ENCODE measurements at regions not wholly inside any gene's neighbourhood (a gene's known extent, or its start where the extent isn't known, plus 50 kb on each side); places are given as distances from the start of the nearest gene placed in this dataset.

- DNase-seq: no peak
- intact Hi-C loops (cut with DNase I): no loop called here
These were observed 645.0 kb downstream of the C12orf50 start for GRCh38 chr12:87384226-87384625.

GRCh38 chr12:87383680-87384079 is 645.5 kb downstream of the C12orf50 start:
- Histone ChIP-seq H3K9me3 (no peaks in the 10 kb centered on the region), H3K27me3 (no peaks in the 10 kb centered on the region), H3K4me3 (no peak overlapping the region), H3K36me3 (no peaks in the 10 kb centered on the region), H3K27ac (no peak overlapping the region), H3K4me1 (no peaks in the 10 kb centered on the region)
- DNase-seq (no peak), ATAC-seq (no peak)
- intact Hi-C loops (cut with DNase I): no loop called here
- TF ChIP-seq CTCF (IDR thresholded peaks at IDR 0.05): no peak

More at GRCh38 chr12:87384226-87384625, 645.0 kb downstream of the C12orf50 start:
- Histone ChIP-seq H3K4me1 (no peaks in the 10 kb centered on the region), H3K36me3 (no peaks in the 10 kb centered on the region), H3K27ac (no peak overlapping the region), H3K27me3 (no peaks in the 10 kb centered on the region), H3K9me3 (no peaks in the 10 kb centered on the region), H3K4me3 (no peak overlapping the region)
- TF ChIP-seq CTCF (IDR thresholded peaks at IDR 0.05): no peak
- no peak for ATAC-seq

- Histone ChIP-seq H3K9me3 (no peaks in the 10 kb centered on the region), H3K4me3 (no peak overlapping the region), H3K4me1 (no peaks in the 10 kb centered on the region), H3K27ac (no peak overlapping the region), H3K27me3 (no peaks in the 10 kb centered on the region), H3K36me3 (no peaks in the 10 kb centered on the region)
- no peak for TF ChIP-seq CTCF (IDR thresholded peaks at IDR 0.05)
- no peak for DNase-seq
- intact Hi-C loops (cut with DNase I): no loop called here
- no peak for ATAC-seq
These were observed 646.1 kb downstream of the C12orf50 start for GRCh38 chr12:87382959-87383566.

- ATAC-seq (no peak), DNase-seq (no peak)
- H3K27me3 ChIP-seq: no peaks in the 10 kb centered on the region
- no peaks in the 10 kb centered on the region for H3K36me3 ChIP-seq
- H3K9me3 ChIP-seq: no peaks in the 10 kb centered on the region
- no peaks in the 10 kb centered on the region for H3K4me1 ChIP-seq
- H3K4me3 ChIP-seq: no peak overlapping the region
- H3K27ac ChIP-seq: no peak overlapping the region
- no peak for TF ChIP-seq CTCF (IDR thresholded peaks at IDR 0.05)
- intact Hi-C loops (cut with DNase I): no loop called here
These were observed 646.8 kb downstream of the C12orf50 start for GRCh38 chr12:87382436-87382835.

- ATAC-seq: no peak
- DNase-seq: no peak
- H3K27ac ChIP-seq: no peak overlapping the region
- TF ChIP-seq CTCF (IDR thresholded peaks at IDR 0.05): no peak
- H3K9me3 ChIP-seq: no peaks in the 10 kb centered on the region
- H3K36me3 ChIP-seq: no peaks in the 10 kb centered on the region
- H3K27me3 ChIP-seq: no peaks in the 10 kb centered on the region
- intact Hi-C loops (cut with DNase I): no loop called here
- no peaks in the 10 kb centered on the region for H3K4me1 ChIP-seq
- no peak overlapping the region for H3K4me3 ChIP-seq
These were observed 647.5 kb downstream of the C12orf50 start for GRCh38 chr12:87381742-87382141.

GRCh38 chr12:87378526-87378925 is 650.7 kb downstream of the C12orf50 start:
- ATAC-seq: no peak
- intact Hi-C loops (cut with DNase I): no loop called here
- Histone ChIP-seq H3K27me3 (no peaks in the 10 kb centered on the region), H3K36me3 (no peaks in the 10 kb centered on the region), H3K4me3 (no peak overlapping the region), H3K27ac (no peak overlapping the region), H3K9me3 (no peaks in the 10 kb centered on the region), H3K4me1 (no peaks in the 10 kb centered on the region)
- DNase-seq: no peak
- TF ChIP-seq CTCF (IDR thresholded peaks at IDR 0.05): no peak

All from upper lobe of right lung (tissue), 1 donor.